ENCODE measurements at regions not wholly inside any gene's neighbourhood (a gene's known extent, or its start where the extent isn't known, plus 50 kb on each side); places are given as distances from the start of the nearest gene placed in this dataset.
"Not testable (repeated sequence)": the region's sequence is repeated elsewhere in the genome, so short reads cannot be mapped to it uniquely, and the experiment has no call there.

DNA sequence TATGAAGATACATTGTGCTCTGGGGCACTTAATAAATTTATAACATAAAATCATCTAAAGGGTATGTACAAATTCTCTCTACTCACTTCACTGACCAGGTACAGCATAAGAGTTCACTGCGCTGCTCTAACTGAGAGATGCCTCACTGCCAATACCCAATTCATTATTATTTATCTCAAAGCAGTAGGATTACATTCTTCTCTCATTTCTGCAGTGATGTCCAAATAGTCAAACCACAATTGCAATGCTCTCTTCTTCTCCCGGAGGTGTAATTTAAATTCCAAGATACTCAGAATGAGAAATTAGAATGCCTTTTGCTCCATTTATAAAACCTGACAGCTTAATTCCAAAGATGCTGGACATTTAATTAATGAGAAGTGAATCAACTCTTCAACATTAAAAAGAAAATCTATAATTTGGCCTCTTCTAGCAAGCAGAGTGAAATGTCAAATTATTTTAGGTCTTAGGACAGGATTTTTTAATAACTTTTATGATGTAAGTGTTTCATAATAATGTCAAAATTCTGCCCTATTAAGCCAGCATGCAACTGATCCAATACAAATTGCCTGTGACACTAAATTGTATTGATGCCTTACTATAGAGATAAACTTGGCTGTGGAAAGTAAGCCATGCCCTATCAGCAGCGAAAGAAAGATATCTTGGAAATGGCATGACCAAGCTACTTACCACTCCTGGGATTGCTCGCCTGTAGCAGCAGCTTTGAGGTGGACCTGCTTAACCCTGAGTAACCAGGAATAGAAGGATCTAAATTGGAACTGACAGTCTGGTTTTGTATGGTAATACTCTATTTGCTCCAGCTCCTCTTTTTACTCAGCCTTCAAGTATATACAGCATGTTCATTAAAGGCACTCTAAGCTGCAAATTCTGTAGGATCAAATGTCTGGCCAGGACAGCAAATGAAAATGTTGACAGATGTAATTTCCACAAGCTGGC lies 374.2 kb upstream of the TYRP1 start:
- peak; percentile 41 for DNase-seq

DNA sequence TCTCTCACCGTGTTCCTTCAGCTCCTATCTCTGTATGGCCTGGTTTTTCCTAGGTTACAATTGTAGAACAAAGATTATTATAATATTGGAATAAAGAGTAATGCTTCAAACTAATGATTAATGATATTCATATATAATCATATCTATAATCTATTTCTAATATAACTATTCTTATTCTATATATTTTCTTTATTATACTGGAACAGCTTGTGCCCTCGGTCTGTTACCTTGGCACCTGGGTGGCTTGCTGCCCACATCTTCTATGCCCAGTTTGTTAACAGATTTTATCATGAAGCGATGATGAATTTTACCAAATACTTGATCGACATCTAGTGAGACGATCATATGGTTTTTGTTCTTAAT lies 363.6 kb upstream of the TYRP1 start:
- DNase-seq = no peak

DNA sequence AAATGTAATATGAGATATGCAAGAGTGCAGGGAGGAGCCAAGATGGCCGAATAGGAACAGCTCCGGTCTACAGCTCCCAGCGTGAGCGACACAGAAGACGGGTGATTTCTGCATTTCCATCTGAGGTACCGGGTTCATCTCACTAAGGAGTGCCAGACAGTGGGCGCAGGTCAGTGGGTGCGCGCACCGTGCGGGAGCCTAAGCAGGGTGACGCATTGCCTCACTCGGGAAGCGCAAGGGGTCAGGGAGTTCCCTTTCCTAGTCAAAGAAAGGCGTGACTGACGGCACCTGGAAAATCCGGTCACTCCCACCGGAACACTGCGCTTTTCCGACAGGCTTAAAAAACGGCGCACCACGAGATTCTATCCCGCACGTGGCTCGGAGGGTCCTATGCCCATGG lies 359.2 kb upstream of the TYRP1 start:
- DNase-seq = not testable (repeated sequence)

DNA sequence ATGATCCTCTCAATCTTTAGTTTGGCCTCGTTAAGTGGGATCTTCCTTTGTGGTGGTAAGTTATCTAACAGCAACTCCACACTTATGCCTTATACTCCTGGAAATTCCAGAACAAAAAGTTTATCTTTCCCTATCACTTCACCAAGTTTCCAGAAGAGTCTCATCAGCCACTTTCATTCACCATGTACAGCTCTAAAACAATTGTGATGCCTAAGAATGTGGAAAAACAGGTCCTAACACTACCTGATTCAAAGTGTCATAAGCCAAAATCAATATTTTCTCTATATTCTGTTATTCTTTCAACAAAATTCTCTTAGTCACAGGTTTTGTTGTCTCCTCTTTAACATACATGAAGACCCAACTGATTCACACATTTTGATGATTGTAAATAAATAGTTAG lies 342.4 kb upstream of the TYRP1 start:
- no peak for DNase-seq

DNA sequence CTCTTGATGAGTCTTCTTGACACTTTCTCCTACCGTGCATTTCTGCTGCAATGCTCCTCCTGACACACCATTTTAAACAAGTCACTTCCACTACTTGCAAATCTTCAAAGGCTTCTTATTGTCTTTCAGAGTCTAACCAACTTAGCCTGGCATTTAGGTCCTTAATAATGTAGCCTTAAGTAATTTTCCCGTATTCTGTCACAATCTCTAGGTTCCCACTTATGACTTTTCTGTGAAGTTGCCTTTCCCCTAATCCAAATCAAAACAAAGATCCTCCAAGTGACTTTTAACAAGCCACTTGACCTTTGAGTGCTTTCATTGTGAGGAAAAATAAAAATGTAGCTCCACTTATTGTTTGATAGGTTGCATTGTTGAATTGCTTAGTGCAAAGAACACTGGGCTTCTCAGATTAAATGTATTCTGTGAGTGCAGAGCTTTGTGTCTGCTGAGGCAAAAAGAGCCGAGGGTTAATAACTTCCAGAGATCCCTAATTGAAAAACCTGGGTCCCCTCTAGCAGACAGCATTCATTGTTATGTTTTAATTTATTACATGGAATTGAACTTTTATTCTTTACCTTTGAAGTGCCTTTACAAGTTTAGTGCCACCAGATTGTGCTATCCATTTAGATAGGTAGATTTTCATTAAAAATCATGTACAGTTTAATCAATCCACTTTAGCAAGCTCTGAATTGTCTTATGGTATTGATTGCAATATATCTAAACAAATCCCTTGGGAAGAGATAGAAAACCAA lies 341.7 kb upstream of the TYRP1 start:
- no peak for DNase-seq

DNA sequence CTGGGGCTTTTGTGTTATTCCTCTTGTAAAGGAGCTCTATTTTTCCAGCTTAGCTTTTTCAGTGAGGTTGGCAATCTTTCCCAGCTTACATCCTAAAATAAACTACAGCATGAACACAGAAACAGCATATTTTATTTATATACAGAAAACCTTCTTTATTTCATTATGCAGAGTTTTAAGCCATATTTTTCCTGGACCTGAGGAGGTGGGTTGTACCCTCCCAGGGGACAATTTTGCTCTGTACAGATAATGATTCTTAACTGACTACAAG lies 341.2 kb upstream of the TYRP1 start:
- DNase-seq = no peak

DNA sequence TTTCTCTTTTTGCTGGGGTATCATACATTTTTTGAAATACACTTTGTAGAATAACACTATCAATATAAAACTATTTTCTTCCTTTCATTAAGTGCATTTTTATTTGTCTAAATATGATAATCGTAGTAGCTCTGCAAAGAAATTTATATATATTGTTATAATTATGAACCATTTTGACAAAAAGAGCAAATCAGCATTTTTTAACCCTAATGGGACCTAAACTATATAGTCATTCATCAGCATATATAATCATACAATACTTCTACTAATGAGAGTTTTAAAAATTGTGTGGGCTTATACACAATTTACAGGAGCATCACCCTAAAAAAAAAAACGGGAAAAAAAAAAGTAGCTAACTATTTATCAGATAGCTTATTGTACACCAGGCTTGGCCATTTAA lies 329.7 kb upstream of the TYRP1 start:
- no peak for DNase-seq

DNA sequence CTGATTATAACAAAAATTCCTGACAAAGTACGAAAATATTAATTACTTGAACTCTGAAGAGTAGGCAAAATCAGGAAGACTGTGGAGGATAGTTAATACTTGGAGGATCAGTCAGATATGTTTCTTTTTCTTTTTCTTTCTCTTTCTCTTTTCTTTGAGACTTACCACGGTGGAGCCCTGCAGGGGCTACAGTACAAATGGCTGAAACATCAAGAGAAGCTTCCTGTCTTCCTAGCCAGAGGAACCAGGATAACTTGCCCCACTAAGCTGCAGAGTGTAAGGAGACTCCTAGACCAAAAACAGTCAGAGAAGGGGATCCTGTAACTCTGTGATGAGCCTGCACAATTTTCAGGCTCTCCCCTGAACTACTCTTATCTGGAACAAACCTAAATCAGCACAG lies 324.6 kb upstream of the TYRP1 start:
- DNase-seq = no peak

DNA sequence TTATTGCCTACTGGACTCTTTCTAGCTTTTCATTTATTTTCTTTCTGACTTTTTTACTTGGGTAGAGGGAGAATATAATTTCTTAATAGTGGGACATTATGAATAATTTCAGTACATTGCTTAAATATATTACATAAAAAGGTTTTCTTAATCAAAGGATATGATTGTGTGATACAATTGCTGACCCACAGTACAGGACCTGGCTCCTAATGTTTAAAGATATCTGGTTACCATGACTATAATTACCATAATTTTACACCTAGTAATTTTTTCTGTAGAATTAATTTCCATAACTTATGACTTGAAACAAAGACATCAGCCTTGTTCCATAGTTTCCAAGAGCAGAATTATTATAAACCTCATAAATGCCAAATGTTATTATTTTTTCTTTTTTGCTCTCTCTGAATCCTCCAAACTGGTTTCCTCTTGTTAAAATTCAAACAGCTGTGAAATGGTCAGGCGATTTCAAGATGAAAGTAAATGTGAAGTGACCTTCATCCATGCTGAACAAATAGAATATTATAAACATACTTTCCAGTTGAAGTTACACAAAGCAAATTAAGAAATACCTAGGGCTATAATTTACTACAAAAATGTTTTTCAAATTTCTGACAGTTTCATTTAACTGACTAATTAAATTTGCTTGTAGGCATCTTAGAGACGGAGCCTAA lies 301.2 kb upstream of the TYRP1 start:
- no peak for DNase-seq

DNA sequence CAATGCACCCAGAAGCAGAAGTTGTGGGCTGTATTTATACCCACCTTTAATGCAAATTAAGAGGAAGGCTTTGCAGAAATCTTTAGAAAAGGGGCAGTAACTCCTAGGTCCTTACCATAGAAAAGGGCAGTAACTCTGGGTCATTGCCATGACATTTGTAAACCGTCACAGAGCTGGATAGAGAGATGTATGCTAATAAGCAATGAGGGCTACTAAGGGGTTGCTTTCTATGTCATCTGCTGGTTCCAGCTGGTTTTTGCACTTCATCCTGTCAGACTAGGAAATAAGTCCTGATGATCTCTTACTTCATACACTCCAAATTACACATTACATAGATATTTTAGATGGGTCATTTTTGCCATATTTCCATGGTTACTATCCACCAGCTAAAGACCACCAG lies 299.1 kb upstream of the TYRP1 start:
- DNase-seq = no peak

DNA sequence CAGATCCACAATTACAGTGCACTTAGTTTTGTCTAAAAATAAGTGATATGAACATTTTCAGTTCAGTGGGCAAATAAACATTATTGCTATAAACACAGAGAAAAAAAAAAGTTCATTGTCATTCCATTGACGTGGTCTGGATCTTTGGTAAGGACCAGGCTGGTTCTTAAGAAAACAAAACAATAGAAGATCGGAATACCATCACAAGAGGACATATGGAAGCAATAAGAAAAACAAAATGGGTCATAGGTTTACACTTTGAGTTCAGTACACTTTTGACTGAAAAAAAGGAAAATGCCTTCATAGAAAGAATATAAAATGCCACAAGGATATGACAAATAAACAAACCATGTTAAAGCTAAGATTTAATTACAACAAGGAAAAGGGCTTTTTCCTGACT lies 289.5 kb upstream of the TYRP1 start:
- DNase-seq = no peak

DNA sequence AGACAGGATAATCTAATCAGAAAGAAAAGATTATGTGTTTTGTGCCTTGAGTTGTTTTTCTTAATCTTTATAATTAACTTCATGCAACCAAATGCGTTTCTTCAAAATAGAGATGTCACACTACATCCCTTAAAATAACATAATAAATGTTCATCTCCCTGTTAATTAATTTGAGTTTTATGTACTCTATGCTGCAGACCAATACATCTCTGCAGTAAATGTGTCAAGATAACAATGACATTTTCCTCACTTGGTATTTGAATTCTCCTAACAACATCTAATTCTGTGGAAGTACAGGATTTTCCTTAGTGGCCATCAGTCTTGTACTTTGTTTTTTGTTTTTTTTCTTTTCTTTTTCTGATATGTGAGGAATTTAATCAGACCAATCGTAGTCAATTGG lies 279.2 kb upstream of the TYRP1 start:
- no peak for DNase-seq

DNA sequence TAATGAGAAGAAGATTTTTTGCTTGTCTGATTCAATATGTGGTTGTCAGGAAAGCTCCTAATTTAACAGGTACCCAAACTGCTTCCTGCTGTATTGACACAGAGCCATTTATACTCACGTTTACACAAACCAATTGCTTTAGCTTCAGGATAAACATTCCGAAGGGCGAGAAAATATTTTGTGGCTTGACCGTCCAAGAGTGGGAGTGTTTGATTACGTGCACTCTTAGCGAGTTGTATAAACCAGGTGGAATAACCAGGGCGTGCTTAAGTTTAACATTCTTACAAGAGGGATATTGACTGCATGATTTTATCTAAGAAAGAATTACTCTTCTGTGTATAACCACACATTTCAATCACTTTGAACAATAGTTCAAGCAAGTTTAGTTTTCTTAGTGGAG lies 278.7 kb upstream of the TYRP1 start:
- no peak for DNase-seq

DNA sequence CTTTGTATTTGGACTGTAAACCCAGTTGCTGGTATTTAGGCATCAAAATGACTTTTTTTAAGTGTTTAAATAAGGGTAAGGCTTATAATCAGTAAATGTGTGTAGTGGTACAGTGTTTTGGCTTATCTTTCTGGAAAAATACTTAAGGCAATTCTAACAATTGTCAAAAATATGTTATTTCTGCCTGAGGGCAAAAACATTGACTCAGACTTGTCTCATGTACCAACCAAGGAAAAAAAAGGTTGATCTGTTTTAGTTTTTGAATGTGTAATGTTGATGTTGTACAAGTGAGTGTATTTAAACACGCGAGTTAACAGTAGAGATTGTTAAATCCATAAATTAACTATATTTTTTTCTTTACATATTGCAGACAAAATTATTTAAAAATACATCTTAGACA lies 277.8 kb upstream of the TYRP1 start:
- no peak for DNase-seq

DNA sequence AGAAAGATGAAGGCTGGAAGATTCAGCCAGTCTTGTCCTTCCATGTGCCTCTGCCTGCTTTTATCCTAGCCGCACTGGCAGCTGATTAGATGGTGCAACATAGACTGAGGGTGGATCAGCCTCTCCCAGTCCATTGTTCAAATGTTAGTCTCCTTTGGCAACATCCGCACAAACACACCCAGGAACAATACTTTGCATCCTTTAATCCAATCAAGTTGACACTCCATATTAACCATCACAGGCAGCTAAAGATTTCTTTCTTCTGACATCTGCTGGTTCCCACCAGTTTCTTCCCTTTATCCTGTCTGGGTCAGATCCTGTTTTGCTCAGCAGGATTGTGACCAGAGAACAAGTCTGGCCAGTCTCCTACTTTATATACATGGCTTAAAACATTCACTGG lies 276.5 kb upstream of the TYRP1 start:
- DNase-seq = no peak

DNA sequence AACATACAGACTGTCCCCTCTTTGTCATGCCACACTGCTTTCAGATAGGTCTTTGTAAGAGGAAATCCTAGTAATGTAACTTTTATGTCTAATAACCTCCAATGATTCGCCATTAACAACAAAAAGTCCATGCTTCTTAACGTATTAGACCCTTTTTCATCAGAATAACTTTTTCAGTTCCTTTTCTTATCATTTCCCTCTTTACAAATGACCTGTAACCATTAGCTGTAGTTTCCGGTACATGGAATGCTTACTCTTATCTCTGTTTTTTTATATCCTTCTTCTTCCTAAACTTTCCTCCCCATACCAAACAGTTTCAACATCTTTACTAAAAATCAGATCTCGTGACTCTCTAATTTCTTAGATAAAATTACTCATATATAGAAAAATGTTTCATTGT lies 268.9 kb upstream of the TYRP1 start:
- DNase-seq = no peak

DNA sequence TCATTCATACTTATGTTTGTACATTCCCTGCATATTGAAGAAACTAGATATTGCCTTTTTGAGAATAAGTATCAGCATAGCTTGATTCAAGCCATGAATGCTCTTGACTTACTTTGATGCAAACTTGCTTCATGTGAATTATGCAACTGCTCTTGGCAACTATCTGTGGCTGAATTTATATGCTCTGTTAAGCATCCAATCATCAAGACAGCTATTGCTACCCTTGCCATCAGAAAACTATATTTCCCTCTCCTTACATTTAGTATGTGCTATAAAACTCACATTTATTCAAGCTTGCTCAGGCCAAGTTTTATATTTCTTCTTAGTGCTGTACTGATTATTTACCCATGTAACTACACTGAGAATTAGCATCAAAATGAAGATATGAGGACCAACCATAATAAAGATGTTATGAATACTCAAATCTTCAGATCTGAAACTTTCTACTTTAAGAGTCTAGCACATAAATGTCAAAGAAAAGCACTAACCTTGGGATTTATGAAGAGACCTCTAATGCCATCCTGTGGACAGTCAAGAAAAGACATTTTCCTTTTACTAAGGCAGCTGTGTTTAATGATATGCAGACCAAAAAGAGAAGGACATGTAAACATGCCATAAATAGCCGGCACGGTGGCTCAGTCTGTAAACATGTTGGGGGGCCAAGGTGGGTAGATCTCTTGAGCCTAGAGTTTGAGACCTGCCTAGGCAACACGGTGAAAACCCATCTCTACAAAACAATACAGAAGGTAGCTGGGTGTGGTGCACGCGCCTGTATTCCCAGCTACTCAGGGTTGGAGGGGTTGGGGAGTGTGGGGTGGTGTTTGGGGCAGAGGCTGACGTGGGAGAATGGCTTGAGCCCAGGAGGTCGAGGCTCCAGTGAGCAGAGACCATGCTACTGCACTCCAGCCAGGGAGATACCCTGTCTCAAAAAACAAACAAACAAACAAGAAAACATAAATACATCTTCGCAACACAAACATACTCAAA lies 267.0 kb upstream of the TYRP1 start:
- peak; percentile 63 for DNase-seq

DNA sequence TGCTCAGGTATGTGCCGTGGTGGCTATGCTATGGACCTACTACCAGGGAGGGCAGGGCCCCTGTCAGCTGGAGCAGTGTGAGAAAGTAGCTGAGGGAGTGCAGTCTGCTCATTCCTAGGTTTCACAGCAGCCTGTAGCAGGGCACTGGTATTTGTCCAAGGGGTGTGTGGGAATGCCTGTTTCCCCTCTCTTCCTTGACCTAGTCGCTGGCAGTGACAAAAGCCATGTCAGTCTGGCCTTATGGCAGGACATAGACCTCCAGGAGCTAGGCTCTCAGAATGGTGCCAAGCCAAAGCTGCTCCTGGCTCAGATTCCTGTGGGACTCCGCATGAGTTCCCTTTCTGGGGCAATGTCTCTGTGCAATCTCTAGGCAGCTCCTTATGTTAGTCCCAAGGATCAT lies 253.9 kb upstream of the TYRP1 start:
- peak; percentile 58 for DNase-seq

DNA sequence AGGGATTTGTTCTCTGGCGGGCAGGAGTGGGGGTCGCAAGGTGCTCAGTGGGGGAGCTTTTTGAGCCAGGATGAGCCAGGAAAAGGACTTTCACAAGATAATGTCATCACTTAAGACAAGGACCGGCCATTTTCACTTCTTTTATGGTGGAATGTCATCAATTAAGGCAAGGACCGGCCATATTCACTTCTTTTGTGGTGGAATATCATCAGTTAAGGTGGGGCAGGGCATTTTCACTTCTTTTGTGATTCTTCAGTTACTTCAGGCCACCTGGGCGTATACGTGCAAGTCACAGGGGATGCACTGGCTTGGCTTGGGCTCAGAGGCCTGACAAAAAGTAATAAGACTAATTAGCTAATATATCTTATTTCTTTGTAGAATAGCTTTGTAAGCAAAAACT lies 252.1 kb upstream of the TYRP1 start:
- DNase-seq = not testable (repeated sequence)

DNA sequence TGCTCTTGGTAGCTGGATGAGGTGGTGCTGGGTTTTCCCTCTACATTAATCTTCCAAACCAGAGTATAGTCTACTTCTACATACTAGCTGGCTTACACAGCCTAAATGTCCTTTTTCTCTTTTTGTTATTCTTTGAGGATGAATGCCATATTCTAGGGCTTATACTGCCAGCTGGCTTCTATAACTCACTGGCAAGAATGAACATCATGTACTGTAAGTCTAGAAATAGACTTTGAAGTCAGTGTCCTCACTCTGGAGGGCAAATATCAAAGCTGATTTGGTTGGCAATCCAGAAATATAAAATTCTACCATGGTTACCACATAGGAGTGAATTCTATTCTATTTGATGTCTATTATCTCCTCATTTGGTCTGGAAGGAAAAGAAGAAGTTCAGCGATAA lies 251.7 kb upstream of the TYRP1 start:
- DNase-seq = peak; percentile 55

DNA sequence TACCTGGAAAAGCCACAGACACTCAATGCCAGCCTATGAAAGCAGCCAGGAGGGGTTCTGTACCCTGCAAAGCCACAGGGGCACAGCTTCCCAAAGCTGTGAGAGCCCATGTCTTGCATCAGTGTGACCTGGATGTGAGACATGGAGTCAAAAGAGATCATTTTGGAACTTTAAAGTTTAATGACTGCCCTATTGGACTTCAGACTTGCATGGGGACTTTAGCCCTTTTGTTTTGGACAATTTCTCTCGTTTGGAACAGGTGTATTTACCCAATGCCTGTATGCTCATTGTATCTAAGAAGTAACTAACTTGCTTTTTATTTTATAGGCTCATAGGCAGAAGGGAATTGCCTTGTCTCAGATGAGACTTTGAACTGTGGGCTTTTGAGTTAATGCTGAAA lies 244.9 kb upstream of the TYRP1 start:
- DNase-seq = no peak

DNA sequence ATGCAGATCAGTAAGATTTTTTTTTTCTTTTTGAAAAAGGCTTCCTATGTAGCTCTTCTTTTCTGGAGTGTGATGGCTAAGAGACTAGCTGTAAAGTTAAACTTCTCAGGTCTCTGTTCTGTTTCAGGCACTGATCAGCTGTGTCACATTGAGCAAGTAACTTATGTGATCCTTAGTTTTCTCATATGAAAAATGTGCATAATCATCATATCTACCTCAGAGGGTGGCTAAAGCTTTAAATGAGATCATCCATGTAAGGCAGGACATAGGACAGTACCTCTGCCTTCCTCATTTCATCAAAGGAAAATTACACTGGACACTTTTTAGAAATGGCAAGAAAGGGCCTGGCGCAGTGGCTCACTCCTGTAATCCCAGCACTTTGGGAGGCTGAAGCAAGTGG lies 235.9 kb upstream of the TYRP1 start:
- DNase-seq = no peak
